ENCODE measurements at regions not wholly inside any gene's neighbourhood (a gene's known extent, or its start where the extent isn't known, plus 50 kb on each side); places are given as distances from the start of the nearest gene placed in this dataset.
A peak's percentile ranks its signal among the peaks of the same experiment; 100 is the strongest.

DNA sequence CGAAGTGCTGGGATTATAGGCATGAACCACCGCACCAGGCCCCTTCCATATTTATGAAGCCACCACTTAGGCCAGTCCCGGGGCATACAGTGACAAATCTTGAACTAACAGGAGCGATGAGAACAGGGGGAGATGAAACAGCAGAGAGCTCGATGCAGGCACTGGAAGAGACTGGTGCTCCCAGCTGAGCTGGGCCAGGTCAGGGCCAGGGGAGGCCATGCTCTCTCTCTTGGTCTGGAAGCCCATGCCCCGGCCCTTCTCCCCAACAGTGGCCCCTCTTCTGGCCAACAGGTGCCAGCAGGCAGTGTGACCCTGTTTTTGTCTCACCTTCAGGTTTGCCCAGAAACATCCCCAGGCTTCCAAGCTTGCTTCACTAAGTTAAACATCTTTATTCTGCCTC, 269.9 kb upstream of the C1orf174 start:
- intact Hi-C loops (cut with DNase I; ENCODE audit: low total_unique reads), result no loop called here
- DNase-seq (ENCODE audit: low spot score in 2 of 2), result peak in 1 of 2 donors; percentile 71
- TF ChIP-seq POLR2A (IDR thresholded peaks at IDR 0.05), result no peak
- TF ChIP-seq CTCF (IDR thresholded peaks at IDR 0.05), result no peak
- H3K4me3 ChIP-seq (ENCODE audit: low read depth, poor library complexity, severe bottlenecking), result no peak overlapping the region
- 89 to 90% methylated on average over 6 of the region's 6 CpGs for WGBS, 2 donors

DNA sequence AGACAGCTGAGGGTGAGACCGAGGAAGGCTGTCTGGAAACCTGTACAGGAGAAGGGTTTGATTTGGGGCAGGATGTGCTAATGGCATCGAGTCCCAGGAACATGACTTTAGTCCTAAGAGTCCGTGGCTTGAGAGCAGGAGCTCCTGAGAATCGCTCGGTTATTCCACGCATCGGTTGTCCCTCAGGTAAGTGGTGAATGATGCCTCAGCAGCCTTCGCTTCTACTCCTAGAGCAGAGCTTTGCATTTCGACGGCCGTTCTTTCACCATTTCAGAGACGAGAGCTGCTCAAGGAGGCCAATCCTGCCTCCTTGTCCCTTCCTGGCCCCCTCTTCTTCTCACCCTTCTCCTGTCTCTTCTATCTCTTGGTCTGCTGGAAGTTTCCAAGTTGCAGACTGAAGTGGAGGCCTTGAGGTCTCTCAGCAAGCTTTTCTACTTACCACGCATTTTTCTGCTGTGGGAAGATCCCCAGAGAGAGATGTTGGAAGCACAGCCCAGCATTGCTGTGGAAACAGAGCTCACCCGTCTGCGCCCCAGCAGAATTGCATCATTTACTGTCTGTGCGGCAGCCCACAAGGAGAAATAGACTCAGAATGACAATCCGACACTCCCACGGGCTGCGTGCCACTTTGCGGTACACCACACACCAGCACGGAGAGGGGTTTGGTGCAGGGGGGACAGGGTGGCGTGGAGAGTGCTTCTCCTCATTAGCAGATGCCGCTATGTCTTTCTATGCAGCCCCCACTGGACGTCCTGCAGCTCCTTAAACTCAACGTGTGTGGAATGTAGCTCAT, 270.7 kb upstream of the C1orf174 start:
- no peak overlapping the region for H3K4me3 ChIP-seq (ENCODE audit: low read depth, poor library complexity, severe bottlenecking)
- TF ChIP-seq CTCF (IDR thresholded peaks at IDR 0.05) (no peak), POLR2A (IDR thresholded peaks at IDR 0.05) (no peak)
- DNase-seq (ENCODE audit: low spot score in 2 of 2), result peak in 1 of 2 donors; percentile 62
- 71% methylated on average over 25 of the region's 25 CpGs for WGBS, 2 donors
- intact Hi-C loops (cut with DNase I; ENCODE audit: low total_unique reads), result no loop called here

DNA sequence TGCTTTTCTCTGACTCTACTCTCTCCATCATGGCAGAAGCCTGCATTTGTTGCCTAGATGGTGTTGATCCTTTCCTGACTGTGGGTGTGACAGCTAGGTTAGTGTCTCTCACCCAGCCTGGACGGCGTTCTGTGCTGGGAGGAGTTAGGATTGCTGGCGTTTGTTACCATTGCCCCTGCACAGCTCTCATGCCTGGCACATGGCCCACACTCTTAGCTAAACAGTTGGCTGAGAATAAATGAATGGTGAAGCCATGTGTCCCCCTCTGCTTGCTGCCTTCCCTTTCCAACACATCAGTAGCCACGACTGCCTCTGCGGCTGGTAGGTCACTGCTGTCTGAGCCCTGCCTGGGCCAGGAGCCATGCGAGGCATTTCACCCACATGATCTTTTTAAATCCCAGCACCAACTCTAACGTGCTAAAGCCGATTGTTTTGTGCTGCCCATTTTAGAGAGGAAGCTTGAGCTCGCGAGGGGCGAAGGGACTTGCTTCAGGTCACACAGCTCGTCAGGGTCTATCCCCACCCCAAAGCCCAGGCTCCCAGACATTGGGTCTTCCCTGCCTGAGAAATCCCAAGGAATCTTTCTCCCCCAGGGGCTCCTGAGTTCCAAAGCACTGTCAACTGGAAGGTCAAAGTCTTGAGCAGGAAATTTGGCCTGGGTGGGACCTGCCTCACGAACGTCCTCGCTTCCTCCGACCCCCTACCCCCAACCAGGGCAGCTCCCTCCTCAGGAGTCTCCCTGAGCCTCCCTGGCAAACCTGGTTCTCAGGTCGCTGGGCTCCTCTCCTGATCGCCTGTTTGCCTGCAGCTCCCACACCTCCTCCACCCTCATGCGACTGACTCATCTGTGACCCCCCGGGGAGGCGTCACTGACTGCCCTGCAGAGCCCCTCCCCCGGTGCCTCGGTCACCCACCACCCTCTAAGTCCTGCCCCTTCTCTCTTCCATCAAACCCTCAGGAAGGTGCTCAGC, 271.7 kb upstream of the C1orf174 start:
- intact Hi-C loops (cut with DNase I; ENCODE audit: low total_unique reads), result no loop called here
- H3K4me3 ChIP-seq (ENCODE audit: low read depth, poor library complexity, severe bottlenecking), result no peak overlapping the region
- no peak for TF ChIP-seq CTCF (IDR thresholded peaks at IDR 0.05)
- TF ChIP-seq POLR2A (IDR thresholded peaks at IDR 0.05), result no peak
- peak in 1 of 2 donors; percentile 69 for DNase-seq (ENCODE audit: low spot score in 2 of 2)
- WGBS, 2 donors, result 59 to 60% methylated on average over 23 of the region's 23 CpGs

- DNase-seq (ENCODE audit: low spot score in 2 of 2), result peak in 1 of 2 donors; percentile 80
- intact Hi-C loops (cut with DNase I; ENCODE audit: low total_unique reads), result no loop called here
- no peak overlapping the region for H3K4me3 ChIP-seq (ENCODE audit: low read depth, poor library complexity, severe bottlenecking)
- TF ChIP-seq CTCF (IDR thresholded peaks at IDR 0.05), result no peak
- no peak for TF ChIP-seq POLR2A (IDR thresholded peaks at IDR 0.05)
- 47 to 63% methylated on average over 16 of the region's 16 CpGs for WGBS, 2 donors
Observed at GRCh38 chr1:4172644-4173599, 272.9 kb upstream of the C1orf174 start.

GRCh38 chr1:4173731-4174130, 273.7 kb upstream of the C1orf174 start:
- no peak for TF ChIP-seq CTCF (IDR thresholded peaks at IDR 0.05)
- no peak for TF ChIP-seq POLR2A (IDR thresholded peaks at IDR 0.05)
- H3K4me3 ChIP-seq (ENCODE audit: low read depth, poor library complexity, severe bottlenecking), result no peak overlapping the region
- peak in 1 of 2 donors; percentile 66 for DNase-seq (ENCODE audit: low spot score in 2 of 2)
- WGBS, 2 donors, result 41 to 53% methylated on average over 9 of the region's 9 CpGs
- intact Hi-C loops (cut with DNase I; ENCODE audit: low total_unique reads), result no loop called here
